Mucosa of descending colon (tissue), 3 donors: ENCODE measurements at regions not wholly inside any gene's neighbourhood (a gene's known extent, or its start where the extent isn't known, plus 50 kb on each side); places are given as distances from the start of the nearest gene placed in this dataset.
"Not testable (repeated sequence)": the region's sequence is repeated elsewhere in the genome, so short reads cannot be mapped to it uniquely, and the experiment has no call there.

ENCODE experiments used
- ATAC-seq: fragments of 200-7000 bp; cut with Tn5 transposase; one replicate; pipeline ENCODE4 v1.9.1; 2020; ENCODE audit warnings: mild to moderate bottlenecking, moderate library complexity
- DNase-seq, 3 donors: peaks; one replicate each; pipeline ENCODE4 v3.0.0-alpha.2; 2020
- H3K36me3 ChIP-seq: fragments of 200-600 bp; one replicate; pipeline ENCODE4 v1.8.0; 2021; ENCODE audit warnings: low read depth, mild to moderate bottlenecking
- H3K4me1 ChIP-seq: fragments of 200-600 bp; one replicate; pipeline ENCODE4 v1.8.0; 2021; ENCODE audit warnings: low read depth, mild to moderate bottlenecking
- H3K4me3 ChIP-seq: fragments of 200-600 bp; one replicate; pipeline ENCODE4 v1.8.0; 2021; ENCODE audit warnings: mild to moderate bottlenecking
- H3K9me3 ChIP-seq: fragments of 200-600 bp; one replicate; pipeline ENCODE4 v1.8.0; 2021; ENCODE audit warnings: mild to moderate bottlenecking
- intact Hi-C, 2 donors: fragments of 100-400 bp; cut with DNase I in 1 of 2; cut with micrococcal nuclease in 1 of 2; formaldehyde crosslinking; loops; one replicate each; pipeline versions ENCODE4 v1.11.0 to v1.11.1; 2022; cut with DNase I, micrococcal nuclease
- TF ChIP-seq, protein P1 (sequence below): fragments of 200-600 bp; IDR thresholded peaks from one replicate; pipeline ENCODE4 v1.8.0; 2022; ENCODE audit warnings: antibody characterized with exemption, mild to moderate bottlenecking
- donor health status: DM: no; HTN: no; CAD: no; lungs with moderate emphysema.
- donor health status: DM: no; HTN: no; CAD: no.
- donor health status: DM: no; HTN: yes; CAD: no.

DNA sequence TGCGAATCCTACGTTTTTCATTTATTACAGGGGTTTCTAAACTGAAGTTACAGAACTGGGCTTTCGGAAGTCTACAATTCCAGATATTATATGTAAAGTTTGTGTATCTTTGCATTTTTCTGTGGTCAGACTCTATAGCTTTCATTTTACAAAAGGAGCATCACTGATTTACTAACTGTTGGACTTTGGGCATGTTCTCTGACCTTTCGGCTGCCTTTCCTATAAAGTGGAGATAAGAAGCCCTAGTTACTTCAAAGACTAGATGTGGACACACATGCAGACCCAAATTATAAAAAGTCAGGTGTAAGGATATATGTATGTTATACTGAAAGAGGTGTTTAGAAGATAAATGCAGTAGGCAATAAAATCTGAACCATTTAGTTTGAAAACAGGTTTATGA lies 126.6 kb upstream of the PRKCQ start:
- Histone ChIP-seq H3K4me1 (no peaks in the 10 kb centered on the region), H3K4me3 (no peak overlapping the region), H3K9me3 (no peaks in the 10 kb centered on the region), H3K36me3 (no peaks in the 10 kb centered on the region)
- intact Hi-C loops = no loop called here
- DNase-seq (no peak), ATAC-seq (no peak)
- TF ChIP-seq, protein P1, sequence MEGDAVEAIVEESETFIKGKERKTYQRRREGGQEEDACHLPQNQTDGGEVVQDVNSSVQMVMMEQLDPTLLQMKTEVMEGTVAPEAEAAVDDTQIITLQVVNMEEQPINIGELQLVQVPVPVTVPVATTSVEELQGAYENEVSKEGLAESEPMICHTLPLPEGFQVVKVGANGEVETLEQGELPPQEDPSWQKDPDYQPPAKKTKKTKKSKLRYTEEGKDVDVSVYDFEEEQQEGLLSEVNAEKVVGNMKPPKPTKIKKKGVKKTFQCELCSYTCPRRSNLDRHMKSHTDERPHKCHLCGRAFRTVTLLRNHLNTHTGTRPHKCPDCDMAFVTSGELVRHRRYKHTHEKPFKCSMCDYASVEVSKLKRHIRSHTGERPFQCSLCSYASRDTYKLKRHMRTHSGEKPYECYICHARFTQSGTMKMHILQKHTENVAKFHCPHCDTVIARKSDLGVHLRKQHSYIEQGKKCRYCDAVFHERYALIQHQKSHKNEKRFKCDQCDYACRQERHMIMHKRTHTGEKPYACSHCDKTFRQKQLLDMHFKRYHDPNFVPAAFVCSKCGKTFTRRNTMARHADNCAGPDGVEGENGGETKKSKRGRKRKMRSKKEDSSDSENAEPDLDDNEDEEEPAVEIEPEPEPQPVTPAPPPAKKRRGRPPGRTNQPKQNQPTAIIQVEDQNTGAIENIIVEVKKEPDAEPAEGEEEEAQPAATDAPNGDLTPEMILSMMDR = no peak

DNA sequence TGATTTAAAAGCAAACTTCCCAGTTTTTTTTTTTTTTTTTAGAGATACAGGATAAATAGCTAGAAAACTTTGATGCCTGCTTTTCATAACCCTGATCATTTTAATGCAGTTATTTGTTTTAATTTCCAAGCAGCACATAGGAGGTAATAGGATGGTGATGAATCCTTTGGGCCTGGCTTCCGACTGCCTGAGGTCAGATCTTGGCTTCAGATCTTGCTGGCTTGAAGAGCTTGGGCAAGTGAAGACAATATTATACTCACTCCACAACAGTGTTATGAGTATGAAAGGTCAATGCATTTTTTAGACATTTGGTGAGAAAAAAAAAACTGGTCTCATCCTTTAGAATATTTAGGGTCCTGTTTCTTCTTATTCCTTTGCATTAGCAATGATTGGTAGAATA lies 124.8 kb upstream of the PRKCQ start:
- DNase-seq = no peak
- TF ChIP-seq, protein P1 = no peak
- Histone ChIP-seq H3K4me1 (no peaks in the 10 kb centered on the region), H3K4me3 (no peak overlapping the region), H3K9me3 (no peaks in the 10 kb centered on the region), H3K36me3 (no peaks in the 10 kb centered on the region)
- ATAC-seq = no peak
- intact Hi-C loops = no loop called here

DNA sequence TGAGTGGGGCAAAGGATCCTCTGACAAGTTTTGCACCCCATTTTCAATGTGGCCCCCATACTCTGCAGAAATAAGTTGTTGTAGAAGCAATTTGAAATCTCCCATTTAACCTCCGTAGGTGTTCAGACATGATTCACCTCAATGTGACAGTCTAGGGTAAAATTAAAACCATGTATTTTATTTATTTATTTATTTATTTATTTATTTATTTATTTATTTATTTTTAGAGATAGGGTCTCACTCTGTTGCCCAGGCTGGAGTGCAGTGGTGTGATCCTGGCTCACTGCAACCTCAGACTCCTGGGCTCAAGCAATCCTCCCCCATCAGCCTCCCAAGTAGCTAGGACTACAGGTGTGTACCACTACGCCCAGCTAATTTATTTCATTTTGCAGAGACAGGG lies 122.8 kb upstream of the PRKCQ start:
- H3K9me3 ChIP-seq, intact Hi-C loops, DNase-seq, H3K4me3 ChIP-seq, H3K4me1 ChIP-seq, H3K36me3 ChIP-seq, ATAC-seq: not testable (repeated sequence)

DNA sequence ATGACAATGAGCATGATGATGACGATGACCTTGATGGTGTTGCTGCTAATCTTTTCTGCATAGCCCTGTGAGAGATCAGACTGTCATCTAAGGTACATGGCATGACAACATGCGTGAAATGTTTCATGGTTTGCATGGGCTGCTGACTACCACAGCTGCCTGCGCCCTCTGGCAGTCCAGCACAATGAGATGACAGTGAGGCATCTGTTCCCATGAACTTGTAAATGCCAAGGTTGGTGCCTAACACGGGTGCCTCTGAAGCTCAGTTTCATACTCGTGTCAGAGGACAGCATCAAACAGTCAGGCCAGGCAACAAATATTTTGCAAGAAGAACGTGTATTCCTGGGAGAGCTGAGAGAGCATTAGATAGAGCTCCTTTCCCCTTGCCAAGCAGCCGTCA lies 122.0 kb upstream of the PRKCQ start:
- H3K9me3 ChIP-seq = no peaks in the 10 kb centered on the region
- ATAC-seq (no peak), DNase-seq (no peak)
- no peaks in the 10 kb centered on the region for H3K4me1 ChIP-seq
- TF ChIP-seq, protein P1 = no peak
- intact Hi-C loops = no loop called here
- H3K4me3 ChIP-seq = no peak overlapping the region
- H3K36me3 ChIP-seq = no peaks in the 10 kb centered on the region

DNA sequence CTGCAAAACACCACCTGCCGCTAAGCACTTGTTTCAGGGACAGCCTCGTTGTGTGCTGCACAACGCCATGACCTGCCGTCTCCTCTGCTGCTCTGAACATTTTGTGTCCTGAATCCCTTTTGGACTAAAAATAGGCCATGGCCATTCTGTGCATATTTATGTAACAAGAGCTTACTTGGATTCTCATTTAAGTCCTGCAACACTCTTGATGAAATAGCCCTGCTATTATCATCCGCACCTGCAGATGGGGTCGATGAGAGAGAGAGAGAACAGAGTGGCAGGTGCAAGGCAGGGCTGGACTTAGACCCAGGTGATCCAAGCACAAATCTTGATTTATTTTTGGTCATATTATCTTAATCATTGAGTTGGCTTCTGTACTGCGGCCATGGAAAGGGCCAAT lies 121.2 kb upstream of the PRKCQ start:
- no peak for DNase-seq
- no peaks in the 10 kb centered on the region for H3K36me3 ChIP-seq
- ATAC-seq = no peak
- no peaks in the 10 kb centered on the region for H3K4me1 ChIP-seq
- H3K9me3 ChIP-seq = no peaks in the 10 kb centered on the region
- TF ChIP-seq, protein P1 = no peak
- H3K4me3 ChIP-seq = no peak overlapping the region
- intact Hi-C loops = no loop called here

DNA sequence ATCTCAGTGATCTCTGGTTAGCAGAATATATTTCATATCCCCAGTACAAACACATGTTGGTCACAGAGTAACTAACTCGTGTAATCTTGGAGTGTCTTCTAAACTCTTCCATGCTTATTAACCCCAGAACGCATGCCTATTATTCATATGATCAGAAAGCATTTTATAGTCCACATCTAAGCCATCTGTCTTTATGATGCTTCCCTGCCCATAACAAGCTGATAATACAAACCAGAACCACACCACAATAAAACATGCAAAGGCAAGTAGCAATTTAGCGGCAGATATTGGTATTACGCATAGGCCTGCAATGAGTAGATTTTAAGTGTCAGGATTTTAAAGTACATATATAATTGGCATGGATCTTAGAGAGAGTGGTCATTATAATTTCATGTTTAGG lies 120.0 kb upstream of the PRKCQ start:
- TF ChIP-seq, protein P1 = no peak
- ATAC-seq = no peak
- Histone ChIP-seq H3K36me3 (no peaks in the 10 kb centered on the region), H3K4me1 (no peaks in the 10 kb centered on the region), H3K9me3 (no peaks in the 10 kb centered on the region), H3K4me3 (no peak overlapping the region)
- intact Hi-C loops = no loop called here
- no peak for DNase-seq
